ENCODE measurements at regions not wholly inside any gene's neighbourhood (a gene's known extent, or its start where the extent isn't known, plus 50 kb on each side); places are given as distances from the start of the nearest gene placed in this dataset.

DNA sequence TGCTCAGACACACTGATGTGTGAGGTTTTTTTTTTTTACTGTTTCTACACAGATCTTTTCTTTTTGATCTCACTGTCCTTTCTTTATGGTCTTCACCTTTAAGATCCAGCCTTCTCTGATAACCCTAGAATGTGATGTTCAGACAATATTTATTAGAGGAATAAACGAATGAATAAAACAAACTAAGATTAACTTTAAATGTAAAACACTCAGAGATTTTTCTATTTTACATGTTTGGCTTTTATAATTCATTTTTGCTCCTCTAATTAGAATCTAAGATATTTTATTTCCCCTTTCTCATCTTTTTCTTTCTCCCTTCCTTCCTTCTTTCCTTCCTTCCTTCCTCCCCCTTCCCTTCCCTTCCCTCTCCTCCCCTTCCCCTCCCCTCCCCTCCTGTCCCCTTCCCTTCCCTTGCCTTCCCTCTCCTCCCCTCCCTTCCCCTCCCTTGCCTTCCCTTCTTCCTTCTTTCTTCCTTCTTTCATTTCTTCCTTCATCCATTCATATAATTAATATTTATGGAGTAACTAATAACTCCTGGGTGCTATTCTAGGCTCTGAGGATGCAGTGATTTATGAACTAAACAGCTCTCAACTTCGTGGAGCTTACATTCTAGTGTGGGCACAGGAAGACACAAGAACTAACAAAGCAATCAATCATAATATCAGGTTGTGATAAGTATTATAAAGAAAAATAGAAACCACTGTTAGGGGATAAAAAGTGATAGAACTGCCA lies 133.5 kb upstream of the TSHZ2 start:
- intact Hi-C loops (cut with micrococcal nuclease; ENCODE audit: unreplicated experiment): no loop called here
- Histone ChIP-seq H3K36me3 (ENCODE audit: control insufficient read depth in 2 of 2, insufficient read depth in 2 of 2, low read length in 1 of 2) (no peaks in the 10 kb centered on the region), H3K4me3 (no peak overlapping the region), H2AFZ (ENCODE audit: control insufficient read depth, low read depth, low read length) (no peak overlapping the region), H3K4me1 (ENCODE audit: control insufficient read depth, insufficient read depth, low read length) (no peaks in the 10 kb centered on the region), H4K20me1 (ENCODE audit: control insufficient read depth, insufficient read depth) (no peaks in the 10 kb centered on the region), H3K9me3 (replicated peaks; ENCODE audit: control insufficient read depth, insufficient read depth, low read length) (no peaks in the 10 kb centered on the region), H3K79me2 (ENCODE audit: control insufficient read depth, insufficient read depth, low read length) (no peaks in the 10 kb centered on the region), H3K27me3 (replicated peaks in 1 of 2; ENCODE audit: control insufficient read depth in 2 of 2, insufficient read depth in 2 of 2, low read length in 1 of 2) (no peaks in the 10 kb centered on the region), H3K4me2 (ENCODE audit: control insufficient read depth, insufficient read depth) (no peak overlapping the region), H3K9ac (ENCODE audit: control insufficient read depth, insufficient read depth, low read length) (no peak overlapping the region), H3K27ac (ENCODE audit: control insufficient read depth, insufficient read depth) (no peak overlapping the region)
- TF ChIP-seq ZNF217 (IDR thresholded peaks at IDR 0.05) (no peak), EZH2 (IDR thresholded peaks at IDR 0.05; ENCODE audit: borderline replicate concordance, control insufficient read depth, low read depth, low read length) (no peak), NRF1 (conservative IDR thresholded peaks at IDR 0.05; ENCODE audit: low read depth, low read length) (no peak), MYB (IDR thresholded peaks at IDR 0.05; ENCODE audit: borderline replicate concordance, low read depth, low read length) (no peak)
- TF ChIP-seq, protein P1, sequence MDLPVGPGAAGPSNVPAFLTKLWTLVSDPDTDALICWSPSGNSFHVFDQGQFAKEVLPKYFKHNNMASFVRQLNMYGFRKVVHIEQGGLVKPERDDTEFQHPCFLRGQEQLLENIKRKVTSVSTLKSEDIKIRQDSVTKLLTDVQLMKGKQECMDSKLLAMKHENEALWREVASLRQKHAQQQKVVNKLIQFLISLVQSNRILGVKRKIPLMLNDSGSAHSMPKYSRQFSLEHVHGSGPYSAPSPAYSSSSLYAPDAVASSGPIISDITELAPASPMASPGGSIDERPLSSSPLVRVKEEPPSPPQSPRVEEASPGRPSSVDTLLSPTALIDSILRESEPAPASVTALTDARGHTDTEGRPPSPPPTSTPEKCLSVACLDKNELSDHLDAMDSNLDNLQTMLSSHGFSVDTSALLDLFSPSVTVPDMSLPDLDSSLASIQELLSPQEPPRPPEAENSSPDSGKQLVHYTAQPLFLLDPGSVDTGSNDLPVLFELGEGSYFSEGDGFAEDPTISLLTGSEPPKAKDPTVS (IDR thresholded peaks at IDR 0.05; ENCODE audit: low read depth, low read length): no peak
- in situ Hi-C loops (cut with MboI): no loop called here
- DNase-seq (ENCODE audit: low read depth, low spot score): no peak
- no peak for FAIRE-seq
- ChIA-PET SMC1A (ENCODE audit: uncharacterized antibody, unreplicated experiment) (no interaction called here), CTCF (no interaction called here), RAD21 (ENCODE audit: unreplicated experiment) (no interaction called here), POLR2A (no interaction called here)
- no TSS peak for BruUV-seq (replicated peaks)
- WGBS (ENCODE audit: insufficient coverage, insufficient replicate concordance, low lambda C conversion rate, missing lambda C conversion rate): 0% methylated on average over 2 of the region's 2 CpGs
- ATAC-seq: no peak

DNA sequence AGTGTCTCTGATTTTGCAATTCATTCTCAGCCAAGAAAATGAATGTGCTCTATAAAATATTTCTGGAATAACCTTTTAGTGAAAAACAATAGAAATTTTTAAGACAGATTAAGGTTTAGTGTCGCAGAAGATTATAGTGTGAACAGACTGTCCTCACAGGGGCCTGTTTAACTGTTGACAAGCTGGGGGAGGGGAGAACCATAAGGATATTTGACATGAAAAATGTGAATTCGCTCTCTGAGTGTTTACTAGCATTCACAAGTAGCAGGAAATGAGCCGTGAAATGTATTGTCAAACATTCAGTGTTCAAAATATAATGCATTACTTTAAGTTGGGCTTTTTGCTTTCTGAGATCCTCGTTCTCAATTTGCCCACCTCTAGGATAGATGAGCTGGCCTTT lies 134.8 kb upstream of the TSHZ2 start:
- intact Hi-C loops (cut with micrococcal nuclease; ENCODE audit: unreplicated experiment): no loop called here
- no peak overlapping the region for H3K4me2 ChIP-seq (ENCODE audit: control insufficient read depth, insufficient read depth)
- POLR2A ChIA-PET: no interaction called here
- BruUV-seq (replicated peaks): no TSS peak
- H3K9me3 ChIP-seq (replicated peaks; ENCODE audit: control insufficient read depth, insufficient read depth, low read length): no peaks in the 10 kb centered on the region
- TF ChIP-seq CBX3 (IDR thresholded peaks at IDR 0.05; ENCODE audit: borderline replicate concordance, low read depth) (no peak), MEF2A (IDR thresholded peaks at IDR 0.05; ENCODE audit: insufficient read depth, low read depth, low read length) (no peak), SMAD1 (IDR thresholded peaks at IDR 0.05; ENCODE audit: low read depth, partially characterized antibody) (no peak), SP1 (IDR thresholded peaks at IDR 0.05; ENCODE audit: low read depth, low read length) (no peak), SUPT20H (IDR thresholded peaks at IDR 0.05; ENCODE audit: borderline replicate concordance, control insufficient read depth, low read depth, low read length) (no peak)
- TF ChIP-seq, protein P2, sequence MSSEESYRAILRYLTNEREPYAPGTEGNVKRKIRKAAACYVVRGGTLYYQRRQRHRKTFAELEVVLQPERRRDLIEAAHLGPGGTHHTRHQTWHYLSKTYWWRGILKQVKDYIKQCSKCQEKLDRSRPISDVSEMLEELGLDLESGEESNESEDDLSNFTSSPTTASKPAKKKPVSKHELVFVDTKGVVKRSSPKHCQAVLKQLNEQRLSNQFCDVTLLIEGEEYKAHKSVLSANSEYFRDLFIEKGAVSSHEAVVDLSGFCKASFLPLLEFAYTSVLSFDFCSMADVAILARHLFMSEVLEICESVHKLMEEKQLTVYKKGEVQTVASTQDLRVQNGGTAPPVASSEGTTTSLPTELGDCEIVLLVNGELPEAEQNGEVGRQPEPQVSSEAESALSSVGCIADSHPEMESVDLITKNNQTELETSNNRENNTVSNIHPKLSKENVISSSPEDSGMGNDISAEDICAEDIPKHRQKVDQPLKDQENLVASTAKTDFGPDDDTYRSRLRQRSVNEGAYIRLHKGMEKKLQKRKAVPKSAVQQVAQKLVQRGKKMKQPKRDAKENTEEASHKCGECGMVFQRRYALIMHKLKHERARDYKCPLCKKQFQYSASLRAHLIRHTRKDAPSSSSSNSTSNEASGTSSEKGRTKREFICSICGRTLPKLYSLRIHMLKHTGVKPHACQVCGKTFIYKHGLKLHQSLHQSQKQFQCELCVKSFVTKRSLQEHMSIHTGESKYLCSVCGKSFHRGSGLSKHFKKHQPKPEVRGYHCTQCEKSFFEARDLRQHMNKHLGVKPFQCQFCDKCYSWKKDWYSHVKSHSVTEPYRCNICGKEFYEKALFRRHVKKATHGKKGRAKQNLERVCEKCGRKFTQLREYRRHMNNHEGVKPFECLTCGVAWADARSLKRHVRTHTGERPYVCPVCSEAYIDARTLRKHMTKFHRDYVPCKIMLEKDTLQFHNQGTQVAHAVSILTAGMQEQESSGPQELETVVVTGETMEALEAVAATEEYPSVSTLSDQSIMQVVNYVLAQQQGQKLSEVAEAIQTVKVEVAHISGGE (CRISPR knock-in tag; IDR thresholded peaks at IDR 0.05): no peak
- no peak overlapping the region for H3K27ac ChIP-seq (ENCODE audit: control insufficient read depth, insufficient read depth)
- no peak for FAIRE-seq
- no peaks in the 10 kb centered on the region for H3K27me3 ChIP-seq (replicated peaks in 1 of 2; ENCODE audit: control insufficient read depth in 2 of 2, insufficient read depth in 2 of 2, low read length in 1 of 2)
- no peaks in the 10 kb centered on the region for H3K4me1 ChIP-seq (ENCODE audit: control insufficient read depth, insufficient read depth, low read length)
- WGBS (ENCODE audit: insufficient coverage, insufficient replicate concordance, low lambda C conversion rate, missing lambda C conversion rate): 29% methylated on average over 4 of the region's 4 CpGs
- H3K36me3 ChIP-seq (ENCODE audit: control insufficient read depth in 2 of 2, insufficient read depth in 2 of 2, low read length in 1 of 2): no peaks in the 10 kb centered on the region
- ATAC-seq: no peak
- H4K20me1 ChIP-seq (ENCODE audit: control insufficient read depth, insufficient read depth): no peaks in the 10 kb centered on the region
- H3K4me3 ChIP-seq: no peak overlapping the region
- H2AFZ ChIP-seq (ENCODE audit: control insufficient read depth, low read depth, low read length): no peak overlapping the region
- H3K79me2 ChIP-seq (ENCODE audit: control insufficient read depth, insufficient read depth, low read length): no peaks in the 10 kb centered on the region
- no peak for DNase-seq (ENCODE audit: low read depth, low spot score)
- CTCF ChIA-PET: no interaction called here
- in situ Hi-C loops (cut with MboI): no loop called here
- SMC1A ChIA-PET (ENCODE audit: uncharacterized antibody, unreplicated experiment): interaction anchor here (0.6 kb wide), 1 partner anchor 459 kb away, joined by 3 read pairs; no protein-coding TSS in a partner anchor
- no peak overlapping the region for H3K9ac ChIP-seq (ENCODE audit: control insufficient read depth, insufficient read depth, low read length)
- RAD21 ChIA-PET (ENCODE audit: unreplicated experiment): no interaction called here

All from GM12878 (cell line).